HuH-7 (cell line): ENCODE measurements at regions not wholly inside any gene's neighbourhood (a gene's known extent, or its start where the extent isn't known, plus 50 kb on each side); places are given as distances from the start of the nearest gene placed in this dataset.
"Not testable (repeated sequence)": the region's sequence is repeated elsewhere in the genome, so short reads cannot be mapped to it uniquely, and the experiment has no call there.

Experiments used
- DNase-seq: peaks from one replicate; pipeline ENCODE4 v3.0.0; 2011; ENCODE audit warnings: low spot score

GRCh38 chr6:51052716-51053115 is 234.0 kb downstream of the TFAP2B start:
- DNase-seq = not testable (repeated sequence)

GRCh38 chr6:51055316-51055715 is 236.6 kb downstream of the TFAP2B start:
- not testable (repeated sequence) for DNase-seq

- no peak for DNase-seq
Observed at GRCh38 chr6:51057296-51057695, 238.6 kb downstream of the TFAP2B start.

- DNase-seq = no peak
Observed at GRCh38 chr6:51060262-51060762, 241.6 kb downstream of the TFAP2B start.

GRCh38 chr6:51062166-51062722 is 243.6 kb downstream of the TFAP2B start:
- no peak for DNase-seq

GRCh38 chr6:51077821-51078518 is 259.3 kb downstream of the TFAP2B start:
- DNase-seq = no peak

- DNase-seq = no peak
Observed at GRCh38 chr6:51090343-51090742, 271.7 kb downstream of the TFAP2B start.

- DNase-seq = no peak
Observed at GRCh38 chr6:51093871-51094270, 275.2 kb downstream of the TFAP2B start.

GRCh38 chr6:51094271-51094670 is 275.6 kb downstream of the TFAP2B start:
- no peak for DNase-seq

GRCh38 chr6:51098246-51098645 is 279.6 kb downstream of the TFAP2B start:
- DNase-seq = peak; percentile 3

GRCh38 chr6:51098791-51099190 is 280.1 kb downstream of the TFAP2B start:
- DNase-seq = no peak

- no peak for DNase-seq
Observed at GRCh38 chr6:51099201-51099600, 280.5 kb downstream of the TFAP2B start.

GRCh38 chr6:51105357-51105756 is 286.7 kb downstream of the TFAP2B start:
- no peak for DNase-seq

- DNase-seq = no peak
Observed at GRCh38 chr6:51107769-51108203, 289.1 kb downstream of the TFAP2B start.

- DNase-seq = no peak
Observed at GRCh38 chr6:51108563-51109234, 290.0 kb downstream of the TFAP2B start.

- DNase-seq = no peak
Observed at GRCh38 chr6:51112731-51113130, 294.1 kb downstream of the TFAP2B start.

- no peak for DNase-seq
Observed at GRCh38 chr6:51116723-51117122, 298.1 kb downstream of the TFAP2B start.

- DNase-seq = no peak
Observed at GRCh38 chr6:51118792-51119191, 300.1 kb downstream of the TFAP2B start.

- DNase-seq = no peak
Observed at GRCh38 chr6:51120016-51120415, 301.3 kb downstream of the TFAP2B start.

GRCh38 chr6:51121380-51121976 is 302.8 kb downstream of the TFAP2B start:
- not testable (repeated sequence) for DNase-seq

GRCh38 chr6:51129043-51129442 is 310.4 kb downstream of the TFAP2B start:
- DNase-seq = no peak

- no peak for DNase-seq
Observed at GRCh38 chr6:51137777-51138176, 319.1 kb downstream of the TFAP2B start.

GRCh38 chr6:51139950-51140385 is 321.3 kb downstream of the TFAP2B start:
- DNase-seq = no peak
